ENCODE measurements at regions not wholly inside any gene's neighbourhood (a gene's known extent, or its start where the extent isn't known, plus 50 kb on each side); places are given as distances from the start of the nearest gene placed in this dataset.

DNA sequence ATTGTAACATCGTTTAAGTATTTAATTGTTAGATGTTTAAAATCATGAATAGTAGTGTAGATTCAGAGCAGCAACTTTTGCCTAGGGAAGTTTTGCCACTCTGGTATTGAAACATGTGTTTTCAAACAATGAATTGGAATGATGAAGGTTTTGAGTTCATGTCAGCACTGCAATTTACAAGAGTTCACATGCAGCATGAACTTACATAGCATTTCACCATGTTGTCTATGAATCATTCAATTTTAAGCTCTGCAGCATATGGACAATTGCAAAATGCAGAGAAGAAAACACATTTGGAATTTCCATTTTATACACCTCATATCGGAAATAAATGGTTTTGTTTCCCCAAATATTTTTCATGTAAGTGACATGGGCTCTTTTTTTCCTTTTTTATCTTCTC, 170.7 kb upstream of the CDKN3 start:
- Histone ChIP-seq H3K4me3 (replicated peaks in 1 of 3) (no peak overlapping the region), H3K4me1 (no peaks in the 10 kb centered on the region), H3K27ac (no peak overlapping the region), H3K27me3 (no peaks in the 10 kb centered on the region), H3K9me3 (no peaks in the 10 kb centered on the region), H3K36me3 (no peaks in the 10 kb centered on the region)
- TF ChIP-seq, protein P1, sequence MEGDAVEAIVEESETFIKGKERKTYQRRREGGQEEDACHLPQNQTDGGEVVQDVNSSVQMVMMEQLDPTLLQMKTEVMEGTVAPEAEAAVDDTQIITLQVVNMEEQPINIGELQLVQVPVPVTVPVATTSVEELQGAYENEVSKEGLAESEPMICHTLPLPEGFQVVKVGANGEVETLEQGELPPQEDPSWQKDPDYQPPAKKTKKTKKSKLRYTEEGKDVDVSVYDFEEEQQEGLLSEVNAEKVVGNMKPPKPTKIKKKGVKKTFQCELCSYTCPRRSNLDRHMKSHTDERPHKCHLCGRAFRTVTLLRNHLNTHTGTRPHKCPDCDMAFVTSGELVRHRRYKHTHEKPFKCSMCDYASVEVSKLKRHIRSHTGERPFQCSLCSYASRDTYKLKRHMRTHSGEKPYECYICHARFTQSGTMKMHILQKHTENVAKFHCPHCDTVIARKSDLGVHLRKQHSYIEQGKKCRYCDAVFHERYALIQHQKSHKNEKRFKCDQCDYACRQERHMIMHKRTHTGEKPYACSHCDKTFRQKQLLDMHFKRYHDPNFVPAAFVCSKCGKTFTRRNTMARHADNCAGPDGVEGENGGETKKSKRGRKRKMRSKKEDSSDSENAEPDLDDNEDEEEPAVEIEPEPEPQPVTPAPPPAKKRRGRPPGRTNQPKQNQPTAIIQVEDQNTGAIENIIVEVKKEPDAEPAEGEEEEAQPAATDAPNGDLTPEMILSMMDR (IDR thresholded peaks at IDR 0.05): no peak
- no peak for TF ChIP-seq POLR2A (IDR thresholded peaks at IDR 0.05)
- WGBS, 2 donors: 86 to 87% methylated on average over 2 of the region's 2 CpGs
- intact Hi-C loops (cut with DNase I): no loop called here
- DNase-seq: no peak

DNA sequence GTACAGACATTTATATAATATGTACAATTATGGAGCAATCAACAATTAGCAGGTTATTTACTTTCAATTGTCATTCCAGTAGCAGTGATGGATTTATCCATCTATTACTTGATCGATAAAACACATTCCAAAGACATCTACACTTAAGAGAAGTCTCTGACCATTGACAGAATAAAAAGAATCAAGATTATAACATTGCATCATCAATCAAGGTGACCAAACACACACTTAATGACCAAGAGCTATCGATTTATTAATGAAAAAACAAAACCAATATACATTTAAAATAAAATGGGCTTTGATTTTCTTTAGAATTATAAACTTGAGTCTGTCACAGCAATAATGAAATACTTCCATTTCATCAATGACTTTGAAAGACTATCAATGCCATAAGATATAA, 170.2 kb upstream of the CDKN3 start:
- Histone ChIP-seq H3K27me3 (no peaks in the 10 kb centered on the region), H3K9me3 (no peaks in the 10 kb centered on the region), H3K4me3 (replicated peaks in 1 of 3) (no peak overlapping the region), H3K4me1 (no peaks in the 10 kb centered on the region), H3K27ac (no peak overlapping the region), H3K36me3 (no peaks in the 10 kb centered on the region)
- no peak for DNase-seq
- intact Hi-C loops (cut with DNase I): no loop called here
- TF ChIP-seq, protein P1 (IDR thresholded peaks at IDR 0.05): no peak
- no peak for TF ChIP-seq POLR2A (IDR thresholded peaks at IDR 0.05)
- WGBS, 2 donors: 95 to 97% methylated on average over 2 of the region's 2 CpGs

DNA sequence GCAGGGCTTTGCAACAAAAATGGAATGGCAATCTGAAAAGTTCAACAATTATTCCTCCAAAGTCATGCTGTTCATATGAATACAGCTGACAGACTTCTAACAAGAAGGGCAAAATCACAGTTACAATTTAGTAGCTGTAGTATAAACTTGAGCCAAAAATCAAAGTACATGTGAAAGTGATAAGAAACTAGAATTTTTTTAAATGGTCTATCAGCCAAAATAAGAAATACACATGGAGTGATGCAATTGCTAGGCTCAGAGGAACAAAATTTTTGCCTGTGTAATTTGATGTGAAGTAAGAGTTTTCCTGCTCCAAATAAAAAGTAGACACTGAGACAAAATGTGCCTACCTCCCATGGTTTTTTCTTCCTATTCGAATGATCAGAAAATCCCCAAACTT, 167.7 kb upstream of the CDKN3 start:
- 72 to 78% methylated on average over 1 of the region's 1 CpG for WGBS, 2 donors
- H3K36me3 ChIP-seq: no peaks in the 10 kb centered on the region
- no peaks in the 10 kb centered on the region for H3K4me1 ChIP-seq
- H3K9me3 ChIP-seq: no peaks in the 10 kb centered on the region
- no peak for TF ChIP-seq POLR2A (IDR thresholded peaks at IDR 0.05)
- TF ChIP-seq, protein P1 (IDR thresholded peaks at IDR 0.05): no peak
- H3K27me3 ChIP-seq: no peaks in the 10 kb centered on the region
- no peak for DNase-seq
- intact Hi-C loops (cut with DNase I): no loop called here
- no peak overlapping the region for H3K4me3 ChIP-seq (replicated peaks in 1 of 3)
- H3K27ac ChIP-seq: no peak overlapping the region

DNA sequence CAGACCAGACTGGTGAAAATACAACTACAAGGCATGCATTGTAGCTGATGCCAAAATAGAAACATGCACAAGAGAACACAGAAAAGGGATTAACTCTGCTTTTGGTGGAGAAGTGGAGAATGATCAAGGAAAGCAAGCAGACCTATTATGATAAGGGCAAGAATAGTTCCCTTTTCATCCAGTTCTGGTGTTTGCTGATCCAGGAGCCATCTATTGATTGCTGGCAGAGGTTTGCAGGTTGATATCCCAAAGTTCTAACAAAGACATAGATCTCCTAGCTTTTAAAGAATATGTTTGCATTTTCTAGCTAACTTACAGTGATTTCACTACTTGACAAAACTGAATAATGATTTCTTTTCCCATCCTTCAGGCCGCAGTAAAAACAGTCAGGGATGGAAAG, 166.2 kb upstream of the CDKN3 start:
- 87 to 98% methylated on average over 1 of the region's 1 CpG for WGBS, 2 donors

DNA sequence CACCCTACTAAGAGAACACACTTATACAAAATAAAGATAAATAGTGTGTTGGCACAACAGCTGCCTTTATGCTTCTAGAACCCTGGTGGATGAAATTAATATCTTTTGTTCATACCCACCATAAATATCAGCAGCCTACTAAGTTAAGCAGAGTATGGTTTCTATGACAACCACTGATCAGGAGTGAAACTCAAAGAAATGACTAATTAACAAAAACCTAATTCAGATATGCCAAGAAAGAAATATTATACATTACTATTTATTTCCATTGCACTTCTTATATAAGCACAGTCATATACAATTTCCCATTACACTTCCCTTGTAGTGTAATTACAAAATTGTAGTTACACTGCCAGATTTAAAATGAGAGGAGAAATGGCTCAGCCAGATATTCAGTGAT, 164.1 kb upstream of the CDKN3 start:
- H3K4me3 ChIP-seq (replicated peaks in 1 of 3): no peak overlapping the region
- intact Hi-C loops (cut with DNase I): no loop called here

More for the DNA sequence above, 166.2 kb upstream of the CDKN3 start:
- Histone ChIP-seq H3K9me3 (no peaks in the 10 kb centered on the region), H3K36me3 (no peaks in the 10 kb centered on the region), H3K27ac (no peak overlapping the region), H3K4me3 (replicated peaks in 1 of 3) (no peak overlapping the region), H3K4me1 (no peaks in the 10 kb centered on the region), H3K27me3 (no peaks in the 10 kb centered on the region)
- intact Hi-C loops (cut with DNase I): no loop called here
- no peak for DNase-seq
- TF ChIP-seq, protein P1 (IDR thresholded peaks at IDR 0.05): no peak

More for the DNA sequence above, 164.1 kb upstream of the CDKN3 start:
- Histone ChIP-seq H3K27me3 (no peaks in the 10 kb centered on the region), H3K9me3 (no peaks in the 10 kb centered on the region), H3K27ac (no peak overlapping the region), H3K36me3 (no peaks in the 10 kb centered on the region), H3K4me1 (no peaks in the 10 kb centered on the region)
- DNase-seq: no peak
- TF ChIP-seq, protein P1 (IDR thresholded peaks at IDR 0.05): no peak
- TF ChIP-seq POLR2A (IDR thresholded peaks at IDR 0.05): no peak
